GM12878 (cell line): ENCODE measurements at regions not wholly inside any gene's neighbourhood (a gene's known extent, or its start where the extent isn't known, plus 50 kb on each side); places are given as distances from the start of the nearest gene placed in this dataset.

Experiments used
- ATAC-seq: fragments of 200-7000 bp; cut with Tn5 transposase; 3 replicates; pipeline ENCODE4 v1.9.1; 2020; ENCODE audit warnings: mild to moderate bottlenecking, moderate library complexity
- BruUV-seq: library from RNA; stranded (reverse); fragments of 400-500 nt; replicated peaks from 2 replicates; lab custom pipeline; 2021; lab: Mats Ljungman, UMichigan
- CTCF ChIA-PET: fragments of 300-600 bp; sonication (Branson Sonifier 250); formaldehyde crosslinking; extraction: SDS; loops from one replicate; lab custom pipeline; 2021; ENCODE audit warnings: inconsistent platforms; lab: Yijun Ruan, JAX
- POLR2A ChIA-PET: fragments of 350-600 bp; formaldehyde crosslinking; extraction: SDS; loops from one replicate; lab custom pipeline; 2021; ENCODE audit warnings: inconsistent platforms; lab: Charles Lee
- RAD21 ChIA-PET: fragments of 300-600 bp; sonication (Branson Sonifier 250); formaldehyde crosslinking; loops from one replicate; lab custom pipeline; 2023; ENCODE audit warnings: antibody characterized with exemption; ENCODE audit not compliant: unreplicated experiment; lab: Charles Lee
- SMC1A ChIA-PET: fragments of 300-600 bp; sonication (Branson Sonifier 250); formaldehyde crosslinking; loops from one replicate; lab custom pipeline; 2023; ENCODE audit not compliant: unreplicated experiment, uncharacterized antibody; lab: Charles Lee
- DNase-seq: peaks from one replicate; pipeline ENCODE4 v3.0.0-alpha.2; 2011; ENCODE audit warnings: low read depth, low spot score
- FAIRE-seq: peaks from 3 replicates; lab custom pipeline; 2011; peaks lifted over from hg19 to GRCh38; lab: Jason Lieb, UNC
- H2AFZ ChIP-seq: 2 replicates; pipeline ENCODE4 v1.6.0; 2011; ENCODE audit warnings: low read depth, low read length, control low read depth; ENCODE audit not compliant: control insufficient read depth
- H3K27ac ChIP-seq: 2 replicates; pipeline ENCODE4 v1.5.1; 2011; ENCODE audit warnings: control low read depth; ENCODE audit not compliant: control insufficient read depth, insufficient read depth
- H3K27me3 ChIP-seq, 2 experiments: replicated peaks in 1 of 2; 2 replicates each; pipeline versions ENCODE4 v1.6.0 to v1.6.1; 2011; ENCODE audit warnings: low read length in 1 of 2; ENCODE audit not compliant: control insufficient read depth in 2 of 2, insufficient read depth in 2 of 2
- H3K36me3 ChIP-seq, 2 experiments: 2 replicates each; pipeline ENCODE4 v1.5.1; 2011; ENCODE audit warnings: low read length in 1 of 2; ENCODE audit not compliant: control insufficient read depth in 2 of 2, insufficient read depth in 2 of 2
- H3K4me1 ChIP-seq: 2 replicates; pipeline ENCODE4 v1.6.1; 2011; ENCODE audit warnings: mild to moderate bottlenecking, low read length, moderate library complexity, mixed read lengths; ENCODE audit not compliant: control insufficient read depth, insufficient read depth
- H3K4me2 ChIP-seq: 2 replicates; pipeline ENCODE4 v1.6.0; 2011; ENCODE audit warnings: control low read depth; ENCODE audit not compliant: control insufficient read depth, insufficient read depth
- H3K4me3 ChIP-seq: fragments of 200-600 bp; sonication (generic); 2 replicates; pipeline ENCODE4 v1.5.1; 2016
- H3K79me2 ChIP-seq: 2 replicates; pipeline ENCODE4 v1.6.0; 2011; ENCODE audit warnings: low read length; ENCODE audit not compliant: control insufficient read depth, insufficient read depth
- H3K9ac ChIP-seq: 2 replicates; pipeline ENCODE4 v1.8.0; 2011; ENCODE audit warnings: low read length, control low read depth, mixed read lengths; ENCODE audit not compliant: control insufficient read depth, insufficient read depth
- H3K9me3 ChIP-seq: replicated peaks from 3 replicates; pipeline ENCODE4 v1.5.1; 2011; ENCODE audit warnings: mild to moderate bottlenecking, low read length; ENCODE audit not compliant: control insufficient read depth, insufficient read depth
- H4K20me1 ChIP-seq: 2 replicates; pipeline ENCODE4 v1.6.0; 2011; ENCODE audit not compliant: control insufficient read depth, insufficient read depth
- ATF3 ChIP-seq: IDR thresholded peaks from 2 replicates; pipeline ENCODE4 v1.6.1; 2011; ENCODE audit warnings: low read depth, mild to moderate bottlenecking, low read length, moderate library complexity, borderline replicate concordance; ENCODE audit errors: extremely low read depth
- EED ChIP-seq: sonication (generic); IDR thresholded peaks from 2 replicates; pipeline ENCODE4 v1.6.1; 2016; ENCODE audit warnings: antibody characterized with exemption, low read depth
- GATAD2B ChIP-seq: fragments of 450-650 bp; conservative IDR thresholded peaks from 2 replicates; pipeline ENCODE4 v1.6.1; 2017; ENCODE audit warnings: low read depth, mild to moderate bottlenecking, moderate library complexity
- IRF5 ChIP-seq: fragments of 450-650 bp; IDR thresholded peaks from 2 replicates; pipeline ENCODE4 v1.6.1; 2017; ENCODE audit warnings: borderline replicate concordance
- NFYB ChIP-seq: IDR thresholded peaks from 2 replicates; pipeline ENCODE4 v1.6.1; 2011; ENCODE audit warnings: low read depth, mild to moderate bottlenecking, low read length, improper control_type of control experiment, moderate library complexity; ENCODE audit not compliant: insufficient read depth
- NKRF ChIP-seq: fragments of 450-650 bp; conservative IDR thresholded peaks from 2 replicates; pipeline ENCODE4 v1.6.1; 2017; ENCODE audit warnings: mild to moderate bottlenecking, moderate library complexity
- NRF1 ChIP-seq: conservative IDR thresholded peaks from 2 replicates; pipeline ENCODE4 v1.6.1; 2011; ENCODE audit warnings: mild to moderate bottlenecking, low read depth, low read length, improper control_type of control experiment
- POU2F2 ChIP-seq: IDR thresholded peaks from 3 replicates; pipeline ENCODE4 v1.6.1; 2011; ENCODE audit warnings: low read depth, mild to moderate bottlenecking, low read length, borderline replicate concordance
- RAD21 ChIP-seq: IDR thresholded peaks from 2 replicates; pipeline ENCODE4 v1.6.1; 2011; ENCODE audit warnings: mild to moderate bottlenecking, low read depth, low read length, moderate library complexity; ENCODE audit not compliant: insufficient read depth
- SKIL ChIP-seq: fragments of 450-650 bp; IDR thresholded peaks from 2 replicates; pipeline ENCODE4 v1.6.1; 2017; ENCODE audit warnings: mild to moderate bottlenecking, low read depth, inconsistent platforms; ENCODE audit not compliant: poor library complexity, severe bottlenecking
- SMAD1 ChIP-seq: fragments of 450-650 bp; IDR thresholded peaks from 2 replicates; pipeline ENCODE4 v1.6.1; 2018; ENCODE audit warnings: mild to moderate bottlenecking, low read depth; ENCODE audit not compliant: partially characterized antibody
- SMAD5 ChIP-seq: IDR thresholded peaks from 2 replicates; pipeline ENCODE4 v1.6.1; 2016; ENCODE audit warnings: antibody characterized with exemption, low read depth
- ZBTB4 ChIP-seq: fragments of 450-650 bp; formaldehyde crosslinking; IDR thresholded peaks from 2 replicates; pipeline ENCODE4 v1.4.0; 2022; ENCODE audit warnings: mild to moderate bottlenecking, moderate library complexity
- ZNF217 ChIP-seq: fragments of 450-650 bp; IDR thresholded peaks from 2 replicates; pipeline ENCODE4 v1.6.1; 2017; ENCODE audit warnings: antibody characterized with exemption, mild to moderate bottlenecking
- ZNF622 ChIP-seq: fragments of 450-650 bp; IDR thresholded peaks from 2 replicates; pipeline ENCODE4 v1.6.1; 2017; ENCODE audit warnings: mild to moderate bottlenecking, inconsistent platforms
- WGBS: methylation state at CpG from one replicate; pipeline ENCODE4 v1.1.6; 2016; ENCODE audit warnings: low lambda C conversion rate; ENCODE audit not compliant: insufficient replicate concordance, insufficient coverage; ENCODE audit errors: missing lambda C conversion rate; 5-methylcytosine and 5-hydroxymethylcytosine counted together
- in situ Hi-C: fragments of 300-500 bp; cut with MboI; formaldehyde crosslinking; loops from 9 replicates; pipeline ENCODE4 v1.14.3; 2018; ENCODE audit warnings: mixed read lengths
- intact Hi-C: fragments of 100-400 bp; cut with micrococcal nuclease; formaldehyde crosslinking; loops from one replicate; pipeline ENCODE4 v1.14.2; 2022; ENCODE audit not compliant: unreplicated experiment

GRCh38 chr9:1461812-1462211 is 411.7 kb downstream of the DMRT2 start:
- H3K4me3 ChIP-seq: no peak overlapping the region
- no peaks in the 10 kb centered on the region for H3K36me3 ChIP-seq
- H4K20me1 ChIP-seq: no peaks in the 10 kb centered on the region
- H3K4me2 ChIP-seq: no peak overlapping the region
- H3K9me3 ChIP-seq: no peaks in the 10 kb centered on the region
- RAD21 ChIA-PET: interaction anchor here (1.0 to 9.1 kb wide), 8 partner anchors 19 to 376 kb away, joined by 3 to 190 read pairs (median 4); no protein-coding TSS in a partner anchor
- no peaks in the 10 kb centered on the region for H3K79me2 ChIP-seq
- SMC1A ChIA-PET: interaction anchor here (0.9 to 9.5 kb wide), 17 partner anchors 9 to 478 kb away, joined by 3 to 275 read pairs (median 8); no protein-coding TSS in a partner anchor
- BruUV-seq: no TSS peak
- WGBS: 64% methylated on average over 4 of the region's 4 CpGs
- DNase-seq (no peak), FAIRE-seq (no peak), ATAC-seq (no peak)
- intact Hi-C loops (loop anchor here (2.0 to 10.0 kb wide), 5 partner anchors 61 to 623 kb away; no protein-coding TSS in a partner anchor), in situ Hi-C loops (loop anchor here (5.0 to 25.0 kb wide), 2 partner anchors 145 to 400 kb away; no protein-coding TSS in a partner anchor)
- no peak overlapping the region for H3K9ac ChIP-seq
- no peaks in the 10 kb centered on the region for H3K4me1 ChIP-seq
- CTCF ChIA-PET: interaction anchor here (1.2 to 8.0 kb wide), 10 partner anchors 31 to 606 kb away, joined by 3 to 247 read pairs (median 11); no protein-coding TSS in a partner anchor
- no peak overlapping the region for H2AFZ ChIP-seq
- POLR2A ChIA-PET: no interaction called here
- no peak overlapping the region for H3K27ac ChIP-seq
- H3K27me3 ChIP-seq: no peaks in the 10 kb centered on the region
- no peak for TF ChIP-seq SMAD5
- no peak for TF ChIP-seq POU2F2
- no peak for TF ChIP-seq SMAD1
- TF ChIP-seq RAD21: no peak
- no peak for TF ChIP-seq EED
- TF ChIP-seq NRF1: no peak
- no peak for TF ChIP-seq SKIL
- no peak for TF ChIP-seq NFYB
- TF ChIP-seq GATAD2B: no peak
- no peak for TF ChIP-seq IRF5
- no peak for TF ChIP-seq ZNF217
- no peak for TF ChIP-seq ATF3
- no peak for TF ChIP-seq ZNF622
- no peak for TF ChIP-seq NKRF
- no peak for TF ChIP-seq ZBTB4
